Jurkat, Clone E6-1 (cell line): ENCODE measurements at regions not wholly inside any gene's neighbourhood (a gene's known extent, or its start where the extent isn't known, plus 50 kb on each side); places are given as distances from the start of the nearest gene placed in this dataset.

ENCODE experiments used
- DNase-seq: peaks from one replicate; pipeline ENCODE4 v3.0.0-alpha.2; 2011; ENCODE audit warnings: low read depth, low spot score
- H3K4me3 ChIP-seq: 2 replicates; pipeline ENCODE4 v1.5.1; 2011; ENCODE audit warnings: mild to moderate bottlenecking, low read length, control low read depth, moderate library complexity

- no peak overlapping the region for H3K4me3 ChIP-seq
- no peak for DNase-seq
Measured at GRCh38 chr21:16775076-16775475, 737.8 kb upstream of the CXADR start.

- no peak for DNase-seq
- H3K4me3 ChIP-seq, result no peak overlapping the region
Measured at GRCh38 chr21:16777041-16777720, 735.7 kb upstream of the CXADR start.

GRCh38 chr21:16788584-16788983, 724.3 kb upstream of the CXADR start:
- no peak overlapping the region for H3K4me3 ChIP-seq
- no peak for DNase-seq

- no peak overlapping the region for H3K4me3 ChIP-seq
- DNase-seq, result no peak
Measured at GRCh38 chr21:16789636-16790035, 723.2 kb upstream of the CXADR start.

- no peak for DNase-seq
- no peak overlapping the region for H3K4me3 ChIP-seq
Measured at GRCh38 chr21:16792101-16792500, 720.7 kb upstream of the CXADR start.

GRCh38 chr21:16794950-16795349, 717.9 kb upstream of the CXADR start:
- DNase-seq, result no peak

GRCh38 chr21:16796776-16797175, 716.1 kb upstream of the CXADR start:
- no peak overlapping the region for H3K4me3 ChIP-seq
- no peak for DNase-seq

More at GRCh38 chr21:16794950-16795349, 717.9 kb upstream of the CXADR start:
- no peak overlapping the region for H3K4me3 ChIP-seq

- DNase-seq, result no peak
- H3K4me3 ChIP-seq, result no peak overlapping the region
Measured at GRCh38 chr21:16797540-16797939, 715.3 kb upstream of the CXADR start.

GRCh38 chr21:16797966-16798365, 714.9 kb upstream of the CXADR start:
- no peak for DNase-seq
- H3K4me3 ChIP-seq, result no peak overlapping the region

- no peak for DNase-seq
- no peak overlapping the region for H3K4me3 ChIP-seq
Measured at GRCh38 chr21:16800536-16801275, 712.1 kb upstream of the CXADR start.

- H3K4me3 ChIP-seq, result no peak overlapping the region
Measured at GRCh38 chr21:16811011-16811410, 701.8 kb upstream of the CXADR start.

GRCh38 chr21:16811970-16812369, 700.9 kb upstream of the CXADR start:
- DNase-seq, result no peak
- H3K4me3 ChIP-seq, result no peak overlapping the region

More at GRCh38 chr21:16811011-16811410, 701.8 kb upstream of the CXADR start:
- no peak for DNase-seq

GRCh38 chr21:16815243-16815642, 697.6 kb upstream of the CXADR start:
- no peak overlapping the region for H3K4me3 ChIP-seq
- no peak for DNase-seq

GRCh38 chr21:16821588-16821987, 691.3 kb upstream of the CXADR start:
- DNase-seq, result no peak
- H3K4me3 ChIP-seq, result no peak overlapping the region

- H3K4me3 ChIP-seq, result no peak overlapping the region
- no peak for DNase-seq
Measured at GRCh38 chr21:16829532-16829931, 683.3 kb upstream of the CXADR start.

- no peak for DNase-seq
- no peak overlapping the region for H3K4me3 ChIP-seq
Measured at GRCh38 chr21:16832791-16833190, 680.1 kb upstream of the CXADR start.

- no peak overlapping the region for H3K4me3 ChIP-seq
- DNase-seq, result no peak
Measured at GRCh38 chr21:16834791-16835190, 678.1 kb upstream of the CXADR start.

GRCh38 chr21:16837321-16837720, 675.5 kb upstream of the CXADR start:
- no peak overlapping the region for H3K4me3 ChIP-seq
- DNase-seq, result no peak

GRCh38 chr21:16837721-16838120, 675.1 kb upstream of the CXADR start:
- H3K4me3 ChIP-seq, result no peak overlapping the region
- DNase-seq, result no peak

- no peak overlapping the region for H3K4me3 ChIP-seq
- no peak for DNase-seq
Measured at GRCh38 chr21:16838331-16838730, 674.5 kb upstream of the CXADR start.

GRCh38 chr21:16840538-16840937, 672.3 kb upstream of the CXADR start:
- no peak for DNase-seq
- H3K4me3 ChIP-seq, result no peak overlapping the region
